PC-9 (cell line): ENCODE measurements at regions not wholly inside any gene's neighbourhood (a gene's known extent, or its start where the extent isn't known, plus 50 kb on each side); places are given as distances from the start of the nearest gene placed in this dataset.
A peak's percentile ranks its signal among the peaks of the same experiment; 100 is the strongest.

Source experiments
- BruUV-seq: library from RNA; stranded (reverse); fragments of 400-500 nt; replicated peaks from 2 replicates; lab custom pipeline; 2021; lab: Mats Ljungman, UMichigan
- CTCF ChIA-PET: fragments of 300-600 bp; sonication (Branson Sonifier 250); formaldehyde crosslinking; loops from one replicate; lab custom pipeline; 2022; ENCODE audit warnings: antibody characterized with exemption; lab: Charles Lee
- POLR2A ChIA-PET: fragments of 300-600 bp; sonication (Branson Sonifier 250); formaldehyde crosslinking; loops from one replicate; lab custom pipeline; 2022; ENCODE audit warnings: antibody characterized with exemption; ENCODE audit not compliant: unreplicated experiment; lab: Charles Lee
- DNase-seq, 2 experiments: peaks; one replicate each; pipeline versions ENCODE4 v3.0.0 to v3.0.0-alpha.2; 2015 to 2022; ENCODE audit warnings: mixed read lengths in 1 of 2
- H2AFZ ChIP-seq: fragments of 200-600 bp; sonication (generic); 2 replicates; pipeline ENCODE4 v1.8.1; 2017; ENCODE audit warnings: antibody characterized with exemption
- H3F3A ChIP-seq: fragments of 200-600 bp; sonication (generic); 2 replicates; pipeline ENCODE4 v1.8.1; 2017; ENCODE audit warnings: antibody characterized with exemption, mild to moderate bottlenecking, low read depth; ENCODE audit not compliant: insufficient read depth
- H3K27ac ChIP-seq: fragments of 200-600 bp; sonication (generic); 2 replicates; pipeline ENCODE4 v1.6.1; 2016; ENCODE audit warnings: mixed run types
- H3K27me3 ChIP-seq: fragments of 200-600 bp; sonication (generic); 2 replicates; pipeline ENCODE4 v1.6.1; 2016; ENCODE audit warnings: low read depth, mixed run types; ENCODE audit not compliant: insufficient read depth
- H3K36me3 ChIP-seq: fragments of 200-600 bp; sonication (generic); 2 replicates; pipeline ENCODE4 v1.6.1; 2016; ENCODE audit warnings: low read depth, mixed run types
- H3K4me1 ChIP-seq: fragments of 200-600 bp; sonication (generic); replicated peaks from 2 replicates; pipeline ENCODE4 v1.6.1; 2016; ENCODE audit warnings: mixed run types; ENCODE audit not compliant: insufficient read depth
- H3K4me2 ChIP-seq: fragments of 200-600 bp; sonication (generic); 2 replicates; pipeline ENCODE4 v1.6.1; 2017; ENCODE audit warnings: mixed run types
- H3K4me3 ChIP-seq: fragments of 200-600 bp; sonication (generic); 2 replicates; pipeline ENCODE4 v1.6.1; 2016; ENCODE audit warnings: mixed run types
- H3K79me2 ChIP-seq: fragments of 200-600 bp; sonication (generic); 2 replicates; pipeline ENCODE4 v1.6.1; 2017; ENCODE audit warnings: low read depth, mixed run types
- H3K9me2 ChIP-seq: fragments of 200-600 bp; sonication (generic); 2 replicates; pipeline ENCODE4 v1.8.1; 2017; ENCODE audit warnings: mild to moderate bottlenecking; ENCODE audit not compliant: insufficient read depth
- H3K9me3 ChIP-seq: fragments of 200-600 bp; sonication (generic); 2 replicates; pipeline ENCODE4 v1.8.1; 2016; ENCODE audit warnings: low read depth; ENCODE audit not compliant: insufficient read depth
- H4K20me1 ChIP-seq: fragments of 200-600 bp; sonication (generic); 2 replicates; pipeline ENCODE4 v1.8.1; 2017; ENCODE audit not compliant: insufficient read depth
- CTCF ChIP-seq: fragments of 200-600 bp; sonication (generic); conservative IDR thresholded peaks from 2 replicates; pipeline ENCODE4 v1.6.1; 2017; ENCODE audit warnings: mixed run types, antibody characterized with exemption, mild to moderate bottlenecking, moderate library complexity
- EZH2 ChIP-seq: fragments of 200-600 bp; sonication (generic); IDR thresholded peaks from 2 replicates; pipeline ENCODE4 v1.8.0; 2017; ENCODE audit warnings: antibody characterized with exemption, low read depth
- intact Hi-C: fragments of 100-400 bp; cut with micrococcal nuclease; formaldehyde crosslinking; loops from one replicate; pipeline ENCODE4 v1.10.0; 2022; ENCODE audit not compliant: unreplicated experiment

DNA sequence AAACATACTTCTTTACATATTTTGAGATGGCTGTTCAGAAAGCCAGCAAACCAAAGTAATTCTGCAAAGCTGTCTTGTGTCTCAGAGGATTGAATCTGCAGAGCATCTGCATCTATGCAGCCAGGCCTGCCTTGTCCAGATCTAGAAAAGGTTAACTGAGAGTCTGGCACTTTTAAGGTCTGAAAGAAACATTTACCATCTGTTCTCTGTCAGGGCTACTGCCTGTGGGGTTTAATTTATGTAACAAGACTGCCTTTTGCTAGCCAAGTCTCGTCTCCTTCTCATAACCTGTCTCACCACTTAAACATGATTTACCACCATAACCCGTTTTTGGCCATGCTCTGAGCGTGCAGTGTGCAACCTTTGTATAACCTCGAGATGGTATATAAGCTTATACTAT lies 194.2 kb downstream of the SYT10 start:
- CTCF ChIA-PET, result no interaction called here
- H3K27ac ChIP-seq, result no peak overlapping the region

GRCh38 chr12:33226671-33227070 lies 212.9 kb downstream of the SYT10 start:
- H3K4me3 ChIP-seq, result no peak overlapping the region
- H3K27me3 ChIP-seq, result no peaks in the 10 kb centered on the region
- H3F3A ChIP-seq, result peaks cover 5% of the 10 kb centered on the region; the same call in 1 of the 2 replicates
- intact Hi-C loops, result loop anchor here (10.0 kb wide), 1 partner anchor 282 kb away; no protein-coding TSS in a partner anchor
- H3K79me2 ChIP-seq, result no peaks in the 10 kb centered on the region
- no peak overlapping the region for H3K27ac ChIP-seq
- ChIA-PET CTCF (no interaction called here), POLR2A (no interaction called here)
- H3K9me3 ChIP-seq, result peaks cover 14% of the 10 kb centered on the region; the same call in 1 of the 2 replicates
- H3K36me3 ChIP-seq, result no peaks in the 10 kb centered on the region
- TF ChIP-seq CTCF (no peak), EZH2 (no peak)
- no TSS peak for BruUV-seq
- no peak overlapping the region for H2AFZ ChIP-seq
- H3K9me2 ChIP-seq, result no peaks in the 10 kb centered on the region
- no peaks in the 10 kb centered on the region for H4K20me1 ChIP-seq
- H3K4me2 ChIP-seq, result no peak overlapping the region
- DNase-seq, result no peak
- H3K4me1 ChIP-seq, result peaks cover 18% of the 10 kb centered on the region

More for the DNA sequence above, 194.2 kb downstream of the SYT10 start:
- Histone ChIP-seq H3K36me3 (no peaks in the 10 kb centered on the region), H4K20me1 (no peaks in the 10 kb centered on the region), H3K4me1 (no peaks in the 10 kb centered on the region), H3K4me2 (no peak overlapping the region), H3F3A (no peaks in the 10 kb centered on the region), H3K27me3 (no peaks in the 10 kb centered on the region), H2AFZ (no peak overlapping the region), H3K9me2 (no peaks in the 10 kb centered on the region), H3K4me3 (no peak overlapping the region), H3K9me3 (no peaks in the 10 kb centered on the region), H3K79me2 (no peaks in the 10 kb centered on the region)
- no TSS peak for BruUV-seq
- DNase-seq, result no peak
- POLR2A ChIA-PET, result no interaction called here
- intact Hi-C loops, result no loop called here
- TF ChIP-seq EZH2 (no peak), CTCF (no peak)

DNA sequence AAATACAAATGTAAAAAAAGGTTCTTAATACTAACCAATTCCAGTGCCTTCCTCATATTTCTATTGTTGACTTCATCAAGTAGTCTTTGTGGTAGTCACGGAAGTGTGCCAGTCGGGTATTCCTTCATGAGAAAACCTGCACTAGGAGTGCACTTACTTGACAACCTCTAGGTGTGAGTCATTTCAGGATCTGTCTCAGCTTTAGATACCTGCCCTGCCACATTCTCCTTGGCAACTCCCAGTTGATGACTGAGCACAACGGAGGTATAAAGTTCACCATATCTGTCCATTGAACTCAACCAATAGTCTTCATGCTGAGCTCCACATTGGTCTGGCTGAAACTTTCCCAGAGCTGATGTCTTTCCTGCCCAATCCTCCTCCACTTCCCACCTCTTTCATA lies 215.7 kb downstream of the SYT10 start:
- peak overlapping the region; percentile 34 for H3K4me2 ChIP-seq
- H3K27me3 ChIP-seq, result no peaks in the 10 kb centered on the region
- no peaks in the 10 kb centered on the region for H3K9me2 ChIP-seq
- H3K9me3 ChIP-seq, result peaks cover 14% of the 10 kb centered on the region
- ChIA-PET CTCF (no interaction called here), POLR2A (interaction anchor here (0.6 kb wide), 3 partner anchors 19 to 1108 kb away, joined by 3 to 6 read pairs (median 4); no protein-coding TSS in a partner anchor)
- peaks cover 5% of the 10 kb centered on the region; the same call in 1 of the 2 replicates for H3F3A ChIP-seq
- H3K79me2 ChIP-seq, result no peaks in the 10 kb centered on the region
- no TSS peak for BruUV-seq
- no peaks in the 10 kb centered on the region for H3K36me3 ChIP-seq
- TF ChIP-seq EZH2, result no peak
- no peak for TF ChIP-seq CTCF
- peak overlapping the region; percentile 73 for H3K27ac ChIP-seq
- H2AFZ ChIP-seq, result peak overlapping the region; percentile 3; the same call in 1 of the 2 replicates
- intact Hi-C loops, result loop anchor here (5.0 to 10.0 kb wide), 2 partner anchors 279 to 363 kb away; no protein-coding TSS in a partner anchor
- H3K4me3 ChIP-seq, result no peak overlapping the region
- DNase-seq, result peak; percentile 67 to 96
- peaks cover 18% of the 10 kb centered on the region for H3K4me1 ChIP-seq
- no peaks in the 10 kb centered on the region for H4K20me1 ChIP-seq
